Loucy (cell line): ENCODE measurements at regions not wholly inside any gene's neighbourhood (a gene's known extent, or its start where the extent isn't known, plus 50 kb on each side); places are given as distances from the start of the nearest gene placed in this dataset.
"Not testable (repeated sequence)": the region's sequence is repeated elsewhere in the genome, so short reads cannot be mapped to it uniquely, and the experiment has no call there.

Source experiments
- H2AFZ ChIP-seq: fragments of 200-600 bp; sonication (generic); 2 replicates; pipeline ENCODE4 v1.6.0; 2016; ENCODE audit warnings: antibody characterized with exemption, mild to moderate bottlenecking, low read length, moderate library complexity
- H3F3A ChIP-seq: fragments of 200-600 bp; 2 replicates; pipeline ENCODE4 v1.6.0; 2016; ENCODE audit warnings: antibody characterized with exemption, low read depth, mild to moderate bottlenecking
- H3K27me3 ChIP-seq: fragments of 200-600 bp; sonication (generic); 2 replicates; pipeline ENCODE4 v1.6.1; 2014; ENCODE audit warnings: low read length, mild to moderate bottlenecking; ENCODE audit not compliant: insufficient read depth, poor library complexity, severe bottlenecking
- H3K36me3 ChIP-seq: fragments of 200-600 bp; sonication (generic); 2 replicates; pipeline ENCODE4 v1.6.1; 2016; ENCODE audit warnings: low read length; ENCODE audit not compliant: insufficient read depth
- H3K4me1 ChIP-seq: fragments of 200-600 bp; sonication (generic); 2 replicates; pipeline ENCODE4 v1.5.1; 2014; ENCODE audit warnings: low read length, mild to moderate bottlenecking; ENCODE audit not compliant: insufficient read depth, poor library complexity, severe bottlenecking
- H3K4me2 ChIP-seq: fragments of 200-600 bp; sonication (generic); 2 replicates; pipeline ENCODE4 v1.6.0; 2014; ENCODE audit warnings: antibody characterized with exemption, low read length, low read depth, mild to moderate bottlenecking; ENCODE audit not compliant: poor library complexity, severe bottlenecking
- H3K4me3 ChIP-seq: fragments of 200-600 bp; sonication (generic); 2 replicates; pipeline ENCODE4 v1.5.1; 2014; ENCODE audit warnings: low read length, mild to moderate bottlenecking, mixed read lengths; ENCODE audit not compliant: poor library complexity, severe bottlenecking
- H3K79me2 ChIP-seq: fragments of 200-600 bp; sonication (generic); 2 replicates; pipeline ENCODE4 v1.6.1; 2014; ENCODE audit warnings: low read length; ENCODE audit not compliant: insufficient read depth
- H3K9ac ChIP-seq: fragments of 200-600 bp; sonication (generic); 2 replicates; pipeline ENCODE4 v1.6.0; 2014; ENCODE audit warnings: mild to moderate bottlenecking, low read depth, low read length, moderate library complexity; ENCODE audit not compliant: poor library complexity, severe bottlenecking
- H3K9me2 ChIP-seq: fragments of 200-600 bp; sonication (generic); replicated peaks from 2 replicates; pipeline ENCODE4 v1.6.1; 2016; ENCODE audit warnings: low read depth, low read length, mixed read lengths
- H3K9me3 ChIP-seq: fragments of 200-600 bp; sonication (generic); 2 replicates; pipeline ENCODE4 v1.6.1; 2014; ENCODE audit warnings: mild to moderate bottlenecking, antibody characterized with exemption, low read length, low read depth; ENCODE audit not compliant: insufficient read depth
- H4K20me1 ChIP-seq: fragments of 200-600 bp; sonication (generic); 2 replicates; pipeline ENCODE4 v1.6.0; 2014; ENCODE audit warnings: antibody characterized with exemption, low read length, mild to moderate bottlenecking; ENCODE audit not compliant: insufficient read depth, poor library complexity, severe bottlenecking
- EZH2phosphoT487 ChIP-seq: fragments of 200-600 bp; IDR thresholded peaks from 2 replicates; pipeline ENCODE4 v1.6.1; 2018; ENCODE audit warnings: antibody characterized with exemption, mild to moderate bottlenecking, moderate library complexity, borderline replicate concordance
- TF ChIP-seq, protein P1 (sequence below): fragments of 200-600 bp; sonication (generic); conservative IDR thresholded peaks from 2 replicates; pipeline ENCODE4 v1.5.1; 2014; ENCODE audit warnings: mild to moderate bottlenecking, antibody characterized with exemption, low read length

DNA sequence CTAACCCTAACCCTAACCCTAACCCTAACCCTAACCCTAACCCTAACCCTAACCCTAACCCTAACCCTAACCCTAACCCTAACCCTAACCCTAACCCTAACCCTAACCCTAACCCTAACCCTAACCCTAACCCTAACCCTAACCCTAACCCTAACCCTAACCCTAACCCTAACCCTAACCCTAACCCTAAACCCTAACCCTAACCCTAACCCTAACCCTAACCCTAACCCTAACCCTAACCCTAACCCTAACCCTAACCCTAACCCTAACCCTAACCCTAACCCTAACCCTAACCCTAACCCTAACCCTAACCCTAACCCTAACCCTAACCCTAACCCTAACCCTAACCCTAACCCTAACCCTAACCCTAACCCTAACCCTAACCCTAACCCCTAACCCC is 80.6 kb upstream of the PLEKHG4B start:
- not testable (repeated sequence) for H3K4me3 ChIP-seq, H3F3A ChIP-seq, H2AFZ ChIP-seq, H3K79me2 ChIP-seq, H4K20me1 ChIP-seq, H3K27me3 ChIP-seq, H3K9ac ChIP-seq, H3K9me2 ChIP-seq, H3K4me1 ChIP-seq, H3K36me3 ChIP-seq, H3K9me3 ChIP-seq, H3K4me2 ChIP-seq

DNA sequence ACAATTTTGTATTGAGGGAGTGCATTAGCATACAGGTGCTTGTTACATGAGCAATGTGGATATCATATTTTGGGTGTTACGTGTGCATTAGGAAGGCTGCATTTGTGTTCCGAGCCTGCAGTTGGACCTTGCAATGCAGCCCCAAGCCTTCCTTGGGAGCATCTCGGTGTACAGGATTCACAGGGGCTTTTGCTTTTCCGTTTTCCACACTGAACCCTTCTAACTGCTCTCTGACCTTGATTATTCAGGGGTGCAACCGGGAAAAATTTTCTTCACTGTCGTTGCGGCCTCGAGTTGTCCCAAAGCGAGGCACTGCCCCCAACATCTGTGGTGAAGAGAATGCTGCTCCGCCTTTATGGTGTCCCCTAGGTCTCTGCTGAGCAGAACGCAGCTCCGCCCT is 80.1 kb upstream of the PLEKHG4B start:
- no peak overlapping the region for H3K4me3 ChIP-seq
- TF ChIP-seq EZH2phosphoT487 = no peak
- TF ChIP-seq, protein P1, sequence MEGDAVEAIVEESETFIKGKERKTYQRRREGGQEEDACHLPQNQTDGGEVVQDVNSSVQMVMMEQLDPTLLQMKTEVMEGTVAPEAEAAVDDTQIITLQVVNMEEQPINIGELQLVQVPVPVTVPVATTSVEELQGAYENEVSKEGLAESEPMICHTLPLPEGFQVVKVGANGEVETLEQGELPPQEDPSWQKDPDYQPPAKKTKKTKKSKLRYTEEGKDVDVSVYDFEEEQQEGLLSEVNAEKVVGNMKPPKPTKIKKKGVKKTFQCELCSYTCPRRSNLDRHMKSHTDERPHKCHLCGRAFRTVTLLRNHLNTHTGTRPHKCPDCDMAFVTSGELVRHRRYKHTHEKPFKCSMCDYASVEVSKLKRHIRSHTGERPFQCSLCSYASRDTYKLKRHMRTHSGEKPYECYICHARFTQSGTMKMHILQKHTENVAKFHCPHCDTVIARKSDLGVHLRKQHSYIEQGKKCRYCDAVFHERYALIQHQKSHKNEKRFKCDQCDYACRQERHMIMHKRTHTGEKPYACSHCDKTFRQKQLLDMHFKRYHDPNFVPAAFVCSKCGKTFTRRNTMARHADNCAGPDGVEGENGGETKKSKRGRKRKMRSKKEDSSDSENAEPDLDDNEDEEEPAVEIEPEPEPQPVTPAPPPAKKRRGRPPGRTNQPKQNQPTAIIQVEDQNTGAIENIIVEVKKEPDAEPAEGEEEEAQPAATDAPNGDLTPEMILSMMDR = no peak

GRCh38 chr5:13234-13633 is 78.7 kb upstream of the PLEKHG4B start:
- Histone ChIP-seq H3K9me2 (no peaks in the 10 kb centered on the region), H3K27me3 (no peaks in the 10 kb centered on the region), H3F3A (no peaks in the 10 kb centered on the region), H3K9me3 (no peaks in the 10 kb centered on the region), H3K79me2 (no peaks in the 10 kb centered on the region), H4K20me1 (no peaks in the 10 kb centered on the region), H3K4me2 (no peak overlapping the region), H2AFZ (no peak overlapping the region), H3K36me3 (no peaks in the 10 kb centered on the region), H3K4me1 (peaks cover 9% of the 10 kb centered on the region), H3K4me3 (no peak overlapping the region), H3K9ac (no peak overlapping the region)
- TF ChIP-seq, protein P1 = no peak
- no peak for TF ChIP-seq EZH2phosphoT487

More for the DNA sequence above, 80.1 kb upstream of the PLEKHG4B start:
- no peaks in the 10 kb centered on the region for H3K79me2 ChIP-seq
- H3K9me3 ChIP-seq = no peaks in the 10 kb centered on the region
- no peak overlapping the region for H3K9ac ChIP-seq
- H4K20me1 ChIP-seq = no peaks in the 10 kb centered on the region
- H3K36me3 ChIP-seq = no peaks in the 10 kb centered on the region
- peaks cover 9% of the 10 kb centered on the region for H3K4me1 ChIP-seq
- H3F3A ChIP-seq = no peaks in the 10 kb centered on the region
- no peaks in the 10 kb centered on the region for H3K9me2 ChIP-seq
- H3K27me3 ChIP-seq = no peaks in the 10 kb centered on the region
- H3K4me2 ChIP-seq = no peak overlapping the region
- no peak overlapping the region for H2AFZ ChIP-seq

DNA sequence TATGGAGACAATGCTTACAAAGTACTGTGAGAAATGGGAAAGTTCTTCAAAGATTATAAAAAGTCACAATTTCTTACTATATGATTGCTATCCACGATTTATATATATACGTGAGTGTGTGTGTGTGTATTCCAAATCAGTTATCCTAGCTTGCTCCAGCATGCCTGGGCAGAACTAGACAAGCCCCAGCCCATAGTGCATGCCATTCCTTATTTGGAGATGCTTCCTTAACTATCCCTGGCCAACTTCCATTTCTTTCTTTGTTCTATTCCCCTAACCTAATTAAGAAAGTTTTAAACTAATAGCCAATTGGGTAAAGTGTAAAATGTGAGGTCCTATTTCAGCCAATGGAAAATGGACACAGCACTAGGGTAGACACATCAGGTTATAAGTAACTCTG is 77.3 kb upstream of the PLEKHG4B start:
- H3K79me2 ChIP-seq, H3K27me3 ChIP-seq, H2AFZ ChIP-seq, H3K4me2 ChIP-seq, H3K9me3 ChIP-seq, H3F3A ChIP-seq, H3K4me1 ChIP-seq, H3K36me3 ChIP-seq, H3K9ac ChIP-seq, H4K20me1 ChIP-seq, H3K9me2 ChIP-seq, H3K4me3 ChIP-seq: not testable (repeated sequence)

- not testable (repeated sequence) for H3K36me3 ChIP-seq, H3K9me2 ChIP-seq, H3K4me3 ChIP-seq, H3K79me2 ChIP-seq, H3F3A ChIP-seq, H3K9me3 ChIP-seq, H3K27me3 ChIP-seq, H3K4me2 ChIP-seq, H4K20me1 ChIP-seq
- H2AFZ ChIP-seq = 0 out of 2 replicates have a peak overlapping the region, but pooled peaks have one; percentile 36
- peak overlapping the region; percentile 65 for H3K9ac ChIP-seq
- H3K4me1 ChIP-seq = peaks cover 31% of the 10 kb centered on the region
Observed at GRCh38 chr5:20276-20675, 71.7 kb upstream of the PLEKHG4B start.
